IPS-20b (cell line): ENCODE measurements at regions not wholly inside any gene's neighbourhood (a gene's known extent, or its start where the extent isn't known, plus 50 kb on each side); places are given as distances from the start of the nearest gene placed in this dataset.

Source experiments
- H3K27ac ChIP-seq: one replicate; pipeline ENCODE4 v1.5.1; 2013; ENCODE audit warnings: low read length
- H3K27me3 ChIP-seq: 2 replicates; pipeline ENCODE4 v1.6.1; 2013; ENCODE audit warnings: mild to moderate bottlenecking, low read length, inconsistent platforms; ENCODE audit not compliant: insufficient read depth
- H3K36me3 ChIP-seq: 2 replicates; pipeline ENCODE4 v1.6.1; 2013; ENCODE audit warnings: low read depth, mild to moderate bottlenecking, inconsistent platforms, low read length, moderate library complexity; ENCODE audit not compliant: insufficient read depth
- H3K4me1 ChIP-seq: 2 replicates; pipeline ENCODE4 v1.6.1; 2013; ENCODE audit warnings: mild to moderate bottlenecking, control low read depth, inconsistent platforms, low read length, moderate library complexity; ENCODE audit not compliant: insufficient read depth
- H3K4me3 ChIP-seq: 2 replicates; pipeline ENCODE4 v1.5.1; 2013; ENCODE audit warnings: mild to moderate bottlenecking, low read length, inconsistent platforms
- H3K9ac ChIP-seq: 2 replicates; pipeline ENCODE4 v1.6.1; 2013; ENCODE audit warnings: low read depth, mild to moderate bottlenecking, inconsistent platforms, low read length, moderate library complexity
- H3K9me3 ChIP-seq: 2 replicates; pipeline ENCODE4 v1.6.1; 2013; ENCODE audit warnings: mild to moderate bottlenecking, low read depth, low read length, inconsistent platforms; ENCODE audit not compliant: insufficient read depth

GRCh38 chr9:119991797-119992196 is 588.2 kb downstream of the CDK5RAP2 start:
- Histone ChIP-seq H3K27ac (no peak overlapping the region), H3K9ac (no peak overlapping the region), H3K36me3 (no peaks in the 10 kb centered on the region), H3K27me3 (no peaks in the 10 kb centered on the region), H3K4me1 (no peaks in the 10 kb centered on the region), H3K9me3 (no peaks in the 10 kb centered on the region), H3K4me3 (no peak overlapping the region)

- Histone ChIP-seq H3K4me1 (no peaks in the 10 kb centered on the region), H3K9ac (no peak overlapping the region), H3K9me3 (no peaks in the 10 kb centered on the region), H3K27ac (no peak overlapping the region), H3K4me3 (no peak overlapping the region), H3K36me3 (no peaks in the 10 kb centered on the region), H3K27me3 (no peaks in the 10 kb centered on the region)
Measured at GRCh38 chr9:119986713-119987112, 593.3 kb downstream of the CDK5RAP2 start.

- Histone ChIP-seq H3K9ac (no peak overlapping the region), H3K36me3 (no peaks in the 10 kb centered on the region), H3K27me3 (no peaks in the 10 kb centered on the region), H3K9me3 (no peaks in the 10 kb centered on the region), H3K27ac (no peak overlapping the region), H3K4me1 (no peaks in the 10 kb centered on the region), H3K4me3 (no peak overlapping the region)
Measured at GRCh38 chr9:119986205-119986604, 593.8 kb downstream of the CDK5RAP2 start.

GRCh38 chr9:119974026-119974425 is 604.8 kb upstream of the BRINP1 start:
- no peak overlapping the region for H3K9ac ChIP-seq

GRCh38 chr9:119968836-119969707 is 599.8 kb upstream of the BRINP1 start:
- H3K27ac ChIP-seq, result no peak overlapping the region
- H3K4me1 ChIP-seq, result peaks cover 7% of the 10 kb centered on the region; the same call in 1 of the 2 replicates
- H3K36me3 ChIP-seq, result no peaks in the 10 kb centered on the region
- no peak overlapping the region for H3K4me3 ChIP-seq
- H3K9ac ChIP-seq, result no peak overlapping the region
- no peaks in the 10 kb centered on the region for H3K27me3 ChIP-seq
- H3K9me3 ChIP-seq, result peaks cover 9% of the 10 kb centered on the region; the same call in 1 of the 2 replicates

More at GRCh38 chr9:119974026-119974425, 604.8 kb upstream of the BRINP1 start:
- Histone ChIP-seq H3K27ac (no peak overlapping the region), H3K4me3 (no peak overlapping the region), H3K4me1 (peaks cover 8% of the 10 kb centered on the region; the same call in 1 of the 2 replicates), H3K9me3 (no peaks in the 10 kb centered on the region), H3K27me3 (no peaks in the 10 kb centered on the region), H3K36me3 (no peaks in the 10 kb centered on the region)

- no peak overlapping the region for H3K4me3 ChIP-seq
- H3K9ac ChIP-seq, result no peak overlapping the region
- no peak overlapping the region for H3K27ac ChIP-seq
- H3K9me3 ChIP-seq, result peaks cover 9% of the 10 kb centered on the region; the same call in 1 of the 2 replicates
- H3K36me3 ChIP-seq, result no peaks in the 10 kb centered on the region
- H3K4me1 ChIP-seq, result peaks cover 11% of the 10 kb centered on the region; the same call in 1 of the 2 replicates
- no peaks in the 10 kb centered on the region for H3K27me3 ChIP-seq
Measured at GRCh38 chr9:119967867-119968535, 598.8 kb upstream of the BRINP1 start.

GRCh38 chr9:119963798-119964372 is 594.6 kb upstream of the BRINP1 start:
- peak overlapping the region; percentile 25; the same call in 1 of the 2 replicates for H3K4me3 ChIP-seq
- peaks cover 15% of the 10 kb centered on the region; the same call in 1 of the 2 replicates for H3K4me1 ChIP-seq
- H3K27ac ChIP-seq, result peak overlapping the region; percentile 6
- no peaks in the 10 kb centered on the region for H3K36me3 ChIP-seq
- peak overlapping the region; percentile 50 for H3K9ac ChIP-seq
- H3K27me3 ChIP-seq, result no peaks in the 10 kb centered on the region
- H3K9me3 ChIP-seq, result peaks cover 9% of the 10 kb centered on the region; the same call in 1 of the 2 replicates

GRCh38 chr9:119963258-119963797 is 594.1 kb upstream of the BRINP1 start:
- Histone ChIP-seq H3K36me3 (no peaks in the 10 kb centered on the region), H3K9ac (peak overlapping the region; percentile 50), H3K9me3 (peaks cover 9% of the 10 kb centered on the region; the same call in 1 of the 2 replicates), H3K27me3 (no peaks in the 10 kb centered on the region), H3K4me1 (peaks cover 15% of the 10 kb centered on the region; the same call in 1 of the 2 replicates), H3K27ac (peak overlapping the region; percentile 6), H3K4me3 (peak overlapping the region; percentile 25; the same call in 1 of the 2 replicates)

- H3K9me3 ChIP-seq, result peaks cover 4% of the 10 kb centered on the region; the same call in 1 of the 2 replicates
- no peak overlapping the region for H3K27ac ChIP-seq
- peaks cover 15% of the 10 kb centered on the region; the same call in 1 of the 2 replicates for H3K4me1 ChIP-seq
- H3K36me3 ChIP-seq, result no peaks in the 10 kb centered on the region
- H3K4me3 ChIP-seq, result no peak overlapping the region
- H3K27me3 ChIP-seq, result no peaks in the 10 kb centered on the region
- no peak overlapping the region for H3K9ac ChIP-seq
Measured at GRCh38 chr9:119961774-119962424, 592.7 kb upstream of the BRINP1 start.

- Histone ChIP-seq H3K27me3 (no peaks in the 10 kb centered on the region), H3K4me3 (no peak overlapping the region), H3K27ac (no peak overlapping the region), H3K36me3 (no peaks in the 10 kb centered on the region), H3K4me1 (peaks cover 15% of the 10 kb centered on the region; the same call in 1 of the 2 replicates), H3K9ac (no peak overlapping the region), H3K9me3 (no peaks in the 10 kb centered on the region)
Measured at GRCh38 chr9:119959846-119960545, 590.8 kb upstream of the BRINP1 start.
